ENCODE measurements at regions not wholly inside any gene's neighbourhood (a gene's known extent, or its start where the extent isn't known, plus 50 kb on each side); places are given as distances from the start of the nearest gene placed in this dataset.

GRCh38 chr11:70886256-70886655, 366.1 kb downstream of the SHANK2 start:
- H2AFZ ChIP-seq (ENCODE audit: low read depth), result no peak overlapping the region
- no peak for TF ChIP-seq TEAD4 (IDR thresholded peaks at IDR 0.05; ENCODE audit: borderline replicate concordance, insufficient read depth)
- TF ChIP-seq SMC3 (IDR thresholded peaks at IDR 0.05; ENCODE audit: low read depth, low read length), result no peak
- no peak overlapping the region for H3K9ac ChIP-seq
- no peak overlapping the region for H3K27ac ChIP-seq (ENCODE audit: low read depth in 2 of 2, low read length in 1 of 2)
- WGBS (ENCODE audit: low lambda C conversion rate), result 53% methylated on average over 4 of the region's 4 CpGs
- H3F3A ChIP-seq (replicated peaks; ENCODE audit: insufficient read depth), result no peaks in the 10 kb centered on the region
- H4K20me1 ChIP-seq (ENCODE audit: insufficient read depth), result no peaks in the 10 kb centered on the region
- H3K9me3 ChIP-seq, result no peaks in the 10 kb centered on the region
- CTCF ChIA-PET, result no interaction called here
- POLR2A ChIA-PET, result no interaction called here
- no peaks in the 10 kb centered on the region for H3K36me3 ChIP-seq (replicated peaks in 1 of 2; ENCODE audit: control insufficient read depth in 1 of 2, insufficient read depth in 2 of 2, low read length in 1 of 2)
- no peaks in the 10 kb centered on the region; a peak in 1 of 4 replicates for H3K4me1 ChIP-seq (ENCODE audit: control insufficient read depth in 1 of 2, insufficient read depth in 2 of 2, low read depth in 1 of 2, low read length in 1 of 2)
- no peaks in the 10 kb centered on the region for H3K79me2 ChIP-seq (ENCODE audit: insufficient read depth)
- no peak for DNase-seq
- no peaks in the 10 kb centered on the region for H3K27me3 ChIP-seq (ENCODE audit: insufficient read depth)
- no peaks in the 10 kb centered on the region for H3K9me2 ChIP-seq
- no peak overlapping the region for H3K4me2 ChIP-seq
- no peak overlapping the region for H3K4me3 ChIP-seq (ENCODE audit: low read depth in 2 of 2, low read length in 1 of 2)

GRCh38 chr11:70886676-70887541, 365.5 kb downstream of the SHANK2 start:
- Histone ChIP-seq H3K4me1 (ENCODE audit: control insufficient read depth in 1 of 2, insufficient read depth in 2 of 2, low read depth in 1 of 2, low read length in 1 of 2) (no peaks in the 10 kb centered on the region; a peak in 1 of 4 replicates), H3K9ac (no peak overlapping the region), H3K9me2 (no peaks in the 10 kb centered on the region), H3K79me2 (ENCODE audit: insufficient read depth) (no peaks in the 10 kb centered on the region), H3F3A (replicated peaks; ENCODE audit: insufficient read depth) (no peaks in the 10 kb centered on the region), H3K27ac (ENCODE audit: low read depth in 2 of 2, low read length in 1 of 2) (no peak overlapping the region), H3K27me3 (ENCODE audit: insufficient read depth) (no peaks in the 10 kb centered on the region), H3K36me3 (replicated peaks in 1 of 2; ENCODE audit: control insufficient read depth in 1 of 2, insufficient read depth in 2 of 2, low read length in 1 of 2) (no peaks in the 10 kb centered on the region), H3K4me3 (ENCODE audit: low read depth in 2 of 2, low read length in 1 of 2) (no peak overlapping the region), H3K4me2 (no peak overlapping the region), H3K9me3 (no peaks in the 10 kb centered on the region), H4K20me1 (ENCODE audit: insufficient read depth) (no peaks in the 10 kb centered on the region), H2AFZ (ENCODE audit: low read depth) (no peak overlapping the region)
- 59% methylated on average over 19 of the region's 21 CpGs for WGBS (ENCODE audit: low lambda C conversion rate)
- POLR2A ChIA-PET, result no interaction called here
- TF ChIP-seq PBX3 (IDR thresholded peaks at IDR 0.05), result no peak
- TF ChIP-seq RAD21 (IDR thresholded peaks at IDR 0.05; ENCODE audit: low read length), result no peak
- TF ChIP-seq RCOR1 (IDR thresholded peaks at IDR 0.05; ENCODE audit: low read length), result no peak
- TF ChIP-seq SMC3 (IDR thresholded peaks at IDR 0.05; ENCODE audit: low read depth, low read length), result no peak
- no peak for DNase-seq
- CTCF ChIA-PET, result no interaction called here

GRCh38 chr11:70887542-70887827, 364.9 kb downstream of the SHANK2 start:
- no peak overlapping the region for H3K9ac ChIP-seq
- no peak overlapping the region for H3K27ac ChIP-seq (ENCODE audit: low read depth in 2 of 2, low read length in 1 of 2)
- H2AFZ ChIP-seq (ENCODE audit: low read depth), result no peak overlapping the region
- no peak for DNase-seq
- H3K9me3 ChIP-seq, result no peaks in the 10 kb centered on the region
- no peak overlapping the region for H3K4me2 ChIP-seq
- H3K4me1 ChIP-seq (ENCODE audit: control insufficient read depth in 1 of 2, insufficient read depth in 2 of 2, low read depth in 1 of 2, low read length in 1 of 2), result no peaks in the 10 kb centered on the region; a peak in 1 of 4 replicates
- 48% methylated on average over 2 of the region's 2 CpGs for WGBS (ENCODE audit: low lambda C conversion rate)
- ChIA-PET POLR2A (no interaction called here), CTCF (no interaction called here)
- no peak overlapping the region for H3K4me3 ChIP-seq (ENCODE audit: low read depth in 2 of 2, low read length in 1 of 2)
- TF ChIP-seq CHD2 (IDR thresholded peaks at IDR 0.05; ENCODE audit: low read length, partially characterized antibody) (no peak), RCOR1 (IDR thresholded peaks at IDR 0.05; ENCODE audit: low read length) (no peak), EP300 (IDR thresholded peaks at IDR 0.05; ENCODE audit: borderline replicate concordance in 1 of 2, low read depth in 1 of 2, low read length in 1 of 2) (no peak), TCF12 (IDR thresholded peaks at IDR 0.05) (no peak), GATA2 (CRISPR knock-in tag; IDR thresholded peaks at IDR 0.05) (no peak), NRF1 (IDR thresholded peaks at IDR 0.05; ENCODE audit: low read depth, low read length) (no peak), POLR2AphosphoS5 (IDR thresholded peaks at IDR 0.05; ENCODE audit: low read depth, low read length) (no peak), CTCF (IDR thresholded peaks at IDR 0.05) (no peak), EZH2phosphoT487 (IDR thresholded peaks at IDR 0.05; ENCODE audit: borderline replicate concordance, low read depth) (no peak), NFIC (IDR thresholded peaks at IDR 0.05; ENCODE audit: borderline replicate concordance) (no peak), ZBTB33 (IDR thresholded peaks at IDR 0.05; ENCODE audit: borderline replicate concordance, low read depth) (no peak), GABPA (IDR thresholded peaks at IDR 0.05; ENCODE audit: low read depth) (no peak), TAF1 (IDR thresholded peaks at IDR 0.05; ENCODE audit: borderline replicate concordance, low read depth, low read length) (no peak)
- no peaks in the 10 kb centered on the region for H3K9me2 ChIP-seq
- no peaks in the 10 kb centered on the region for H3K79me2 ChIP-seq (ENCODE audit: insufficient read depth)
- no peaks in the 10 kb centered on the region for H3K36me3 ChIP-seq (replicated peaks in 1 of 2; ENCODE audit: control insufficient read depth in 1 of 2, insufficient read depth in 2 of 2, low read length in 1 of 2)
- H3K27me3 ChIP-seq (ENCODE audit: insufficient read depth), result no peaks in the 10 kb centered on the region
- H3F3A ChIP-seq (replicated peaks; ENCODE audit: insufficient read depth), result no peaks in the 10 kb centered on the region
- H4K20me1 ChIP-seq (ENCODE audit: insufficient read depth), result no peaks in the 10 kb centered on the region

Data from SK-N-SH (cell line).